ENCODE measurements at regions not wholly inside any gene's neighbourhood (a gene's known extent, or its start where the extent isn't known, plus 50 kb on each side); places are given as distances from the start of the nearest gene placed in this dataset.

DNA sequence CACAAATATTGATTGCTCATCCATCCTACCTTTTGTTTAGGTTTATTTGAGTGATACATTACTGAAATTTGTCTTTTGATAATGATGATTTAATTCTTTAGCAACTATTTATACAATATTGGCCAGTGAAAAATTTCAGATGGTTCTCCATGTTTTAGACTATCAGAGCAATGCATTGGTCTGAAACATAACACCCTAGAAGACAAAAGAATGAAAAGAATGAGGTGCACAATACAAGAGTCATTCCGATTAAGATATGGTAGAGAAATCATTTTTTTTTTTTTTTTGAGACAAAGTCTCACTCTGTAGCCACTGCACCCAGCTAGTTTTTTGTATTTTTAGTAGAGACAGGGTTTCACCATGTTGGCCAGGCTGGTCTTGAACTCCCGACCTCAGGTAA, 197.4 kb upstream of the FAM98A start:
- no peak overlapping the region for H3K4me3 ChIP-seq (ENCODE audit: low read length)
- no peaks in the 10 kb centered on the region for H3K79me2 ChIP-seq (ENCODE audit: control insufficient read depth, low read length)
- H3K27ac ChIP-seq (ENCODE audit: low read depth, low read length), result no peak overlapping the region
- H3K4me1 ChIP-seq (ENCODE audit: control insufficient read depth, low read length), result no peaks in the 10 kb centered on the region
- TF ChIP-seq, protein P1, sequence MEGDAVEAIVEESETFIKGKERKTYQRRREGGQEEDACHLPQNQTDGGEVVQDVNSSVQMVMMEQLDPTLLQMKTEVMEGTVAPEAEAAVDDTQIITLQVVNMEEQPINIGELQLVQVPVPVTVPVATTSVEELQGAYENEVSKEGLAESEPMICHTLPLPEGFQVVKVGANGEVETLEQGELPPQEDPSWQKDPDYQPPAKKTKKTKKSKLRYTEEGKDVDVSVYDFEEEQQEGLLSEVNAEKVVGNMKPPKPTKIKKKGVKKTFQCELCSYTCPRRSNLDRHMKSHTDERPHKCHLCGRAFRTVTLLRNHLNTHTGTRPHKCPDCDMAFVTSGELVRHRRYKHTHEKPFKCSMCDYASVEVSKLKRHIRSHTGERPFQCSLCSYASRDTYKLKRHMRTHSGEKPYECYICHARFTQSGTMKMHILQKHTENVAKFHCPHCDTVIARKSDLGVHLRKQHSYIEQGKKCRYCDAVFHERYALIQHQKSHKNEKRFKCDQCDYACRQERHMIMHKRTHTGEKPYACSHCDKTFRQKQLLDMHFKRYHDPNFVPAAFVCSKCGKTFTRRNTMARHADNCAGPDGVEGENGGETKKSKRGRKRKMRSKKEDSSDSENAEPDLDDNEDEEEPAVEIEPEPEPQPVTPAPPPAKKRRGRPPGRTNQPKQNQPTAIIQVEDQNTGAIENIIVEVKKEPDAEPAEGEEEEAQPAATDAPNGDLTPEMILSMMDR (IDR thresholded peaks at IDR 0.05; ENCODE audit: low read depth, low read length, poor library complexity, severe bottlenecking), result no peak
- TF ChIP-seq EZH2phosphoT487 (IDR thresholded peaks at IDR 0.05; ENCODE audit: borderline replicate concordance, low read length), result no peak
- no peaks in the 10 kb centered on the region for H3K27me3 ChIP-seq (ENCODE audit: control insufficient read depth, low read length)
- H3K36me3 ChIP-seq (ENCODE audit: control insufficient read depth, low read length), result no peaks in the 10 kb centered on the region
- H3F3A ChIP-seq (ENCODE audit: control insufficient read depth, insufficient read depth), result no peaks in the 10 kb centered on the region
- no peaks in the 10 kb centered on the region for H4K20me1 ChIP-seq (ENCODE audit: control insufficient read depth, insufficient read depth, low read depth, low read length)
- no peaks in the 10 kb centered on the region for H3K9me2 ChIP-seq (replicated peaks; ENCODE audit: control insufficient read depth, low read length)
- no peak overlapping the region for H3K4me2 ChIP-seq (ENCODE audit: low read length)
- H3K9me3 ChIP-seq (ENCODE audit: control insufficient read depth, insufficient read depth, low read length), result no peaks in the 10 kb centered on the region

GRCh38 chr2:33791625-33792024, 192.5 kb upstream of the FAM98A start:
- Histone ChIP-seq H3K79me2 (ENCODE audit: control insufficient read depth, low read length) (no peaks in the 10 kb centered on the region), H3K36me3 (ENCODE audit: control insufficient read depth, low read length) (no peaks in the 10 kb centered on the region), H3F3A (ENCODE audit: control insufficient read depth, insufficient read depth) (no peaks in the 10 kb centered on the region), H4K20me1 (ENCODE audit: control insufficient read depth, insufficient read depth, low read depth, low read length) (no peaks in the 10 kb centered on the region), H3K4me3 (ENCODE audit: low read length) (no peak overlapping the region), H3K27ac (ENCODE audit: low read depth, low read length) (no peak overlapping the region), H3K9me2 (replicated peaks; ENCODE audit: control insufficient read depth, low read length) (no peaks in the 10 kb centered on the region), H3K9me3 (ENCODE audit: control insufficient read depth, insufficient read depth, low read length) (no peaks in the 10 kb centered on the region), H3K4me2 (ENCODE audit: low read length) (no peak overlapping the region), H3K27me3 (ENCODE audit: control insufficient read depth, low read length) (no peaks in the 10 kb centered on the region), H3K4me1 (ENCODE audit: control insufficient read depth, low read length) (no peaks in the 10 kb centered on the region)
- TF ChIP-seq EZH2phosphoT487 (IDR thresholded peaks at IDR 0.05; ENCODE audit: borderline replicate concordance, low read length), result no peak
- TF ChIP-seq, protein P1 (IDR thresholded peaks at IDR 0.05; ENCODE audit: low read depth, low read length, poor library complexity, severe bottlenecking), result no peak

DNA sequence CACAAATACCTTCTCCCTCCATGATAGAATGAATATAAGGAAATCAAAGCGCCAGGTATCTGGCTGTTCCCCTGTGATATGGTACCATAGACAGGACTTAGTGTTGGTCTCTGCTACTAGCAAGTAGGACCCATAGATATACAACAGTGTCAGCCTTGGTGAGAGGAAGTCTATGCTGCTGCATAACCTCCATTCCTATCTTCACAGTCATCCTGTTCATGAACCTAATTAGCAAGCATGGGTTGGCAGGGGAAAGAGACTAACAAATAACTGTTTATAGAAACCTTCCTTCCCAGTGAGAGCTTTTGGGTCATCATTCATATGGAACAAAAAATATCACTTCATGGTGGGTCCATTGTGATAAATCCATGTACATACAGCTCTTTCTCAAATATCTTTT, 188.9 kb upstream of the FAM98A start:
- no peak overlapping the region for H3K4me3 ChIP-seq (ENCODE audit: low read length)
- H3K4me1 ChIP-seq (ENCODE audit: control insufficient read depth, low read length), result peaks cover 20% of the 10 kb centered on the region
- no peaks in the 10 kb centered on the region for H3F3A ChIP-seq (ENCODE audit: control insufficient read depth, insufficient read depth)
- no peaks in the 10 kb centered on the region for H3K79me2 ChIP-seq (ENCODE audit: control insufficient read depth, low read length)
- H3K36me3 ChIP-seq (ENCODE audit: control insufficient read depth, low read length), result no peaks in the 10 kb centered on the region
- no peaks in the 10 kb centered on the region for H3K9me3 ChIP-seq (ENCODE audit: control insufficient read depth, insufficient read depth, low read length)
- no peaks in the 10 kb centered on the region for H3K9me2 ChIP-seq (replicated peaks; ENCODE audit: control insufficient read depth, low read length)
- no peak overlapping the region for H3K27ac ChIP-seq (ENCODE audit: low read depth, low read length)
- H4K20me1 ChIP-seq (ENCODE audit: control insufficient read depth, insufficient read depth, low read depth, low read length), result no peaks in the 10 kb centered on the region
- no peaks in the 10 kb centered on the region for H3K27me3 ChIP-seq (ENCODE audit: control insufficient read depth, low read length)
- H3K4me2 ChIP-seq (ENCODE audit: low read length), result no peak overlapping the region
- TF ChIP-seq, protein P1 (IDR thresholded peaks at IDR 0.05; ENCODE audit: low read depth, low read length, poor library complexity, severe bottlenecking), result no peak
- no peak for TF ChIP-seq EZH2phosphoT487 (IDR thresholded peaks at IDR 0.05; ENCODE audit: borderline replicate concordance, low read length)

- no peak overlapping the region for H3K4me2 ChIP-seq (ENCODE audit: low read length)
- H3K36me3 ChIP-seq (ENCODE audit: control insufficient read depth, low read length), result no peaks in the 10 kb centered on the region
- no peaks in the 10 kb centered on the region for H3K27me3 ChIP-seq (ENCODE audit: control insufficient read depth, low read length)
- H3K4me1 ChIP-seq (ENCODE audit: control insufficient read depth, low read length), result peaks cover 24% of the 10 kb centered on the region
- H3K9me3 ChIP-seq (ENCODE audit: control insufficient read depth, insufficient read depth, low read length), result no peaks in the 10 kb centered on the region
- no peak for TF ChIP-seq EZH2phosphoT487 (IDR thresholded peaks at IDR 0.05; ENCODE audit: borderline replicate concordance, low read length)
- TF ChIP-seq, protein P1 (IDR thresholded peaks at IDR 0.05; ENCODE audit: low read depth, low read length, poor library complexity, severe bottlenecking), result no peak
- no peak overlapping the region for H3K4me3 ChIP-seq (ENCODE audit: low read length)
- no peak overlapping the region for H3K27ac ChIP-seq (ENCODE audit: low read depth, low read length)
- H3K9me2 ChIP-seq (replicated peaks; ENCODE audit: control insufficient read depth, low read length), result no peaks in the 10 kb centered on the region
- H3K79me2 ChIP-seq (ENCODE audit: control insufficient read depth, low read length), result no peaks in the 10 kb centered on the region
- H4K20me1 ChIP-seq (ENCODE audit: control insufficient read depth, insufficient read depth, low read depth, low read length), result no peaks in the 10 kb centered on the region
- H3F3A ChIP-seq (ENCODE audit: control insufficient read depth, insufficient read depth), result no peaks in the 10 kb centered on the region
Measured at GRCh38 chr2:33786881-33787280, 187.8 kb upstream of the FAM98A start.
